BLaER1 (cell line): ENCODE measurements at regions not wholly inside any gene's neighbourhood (a gene's known extent, or its start where the extent isn't known, plus 50 kb on each side); places are given as distances from the start of the nearest gene placed in this dataset.

Experiments
- H3K27ac ChIP-seq: shearing (Covaris generic); formaldehyde crosslinking; 2 replicates; pipeline ENCODE4 v1.8.1; 2022
- H3K27me3 ChIP-seq: shearing (Covaris generic); formaldehyde crosslinking; 2 replicates; pipeline ENCODE4 v1.8.1; 2022
- H3K36me3 ChIP-seq: shearing (Covaris generic); formaldehyde crosslinking; 2 replicates; pipeline ENCODE4 v1.8.1; 2022
- H3K4me1 ChIP-seq: shearing (Covaris generic); formaldehyde crosslinking; 2 replicates; pipeline ENCODE4 v1.8.1; 2022
- H3K4me2 ChIP-seq: shearing (Covaris generic); formaldehyde crosslinking; 2 replicates; pipeline ENCODE4 v1.8.1; 2022
- H3K4me3 ChIP-seq: shearing (Covaris generic); formaldehyde crosslinking; 2 replicates; pipeline ENCODE4 v1.8.1; 2022
- H3K9ac ChIP-seq: shearing (Covaris generic); formaldehyde crosslinking; 2 replicates; pipeline ENCODE4 v1.8.1; 2022
- H3K9me3 ChIP-seq: shearing (Covaris generic); formaldehyde crosslinking; 2 replicates; pipeline ENCODE4 v1.8.1; 2022
- H4K20me1 ChIP-seq: shearing (Covaris generic); formaldehyde crosslinking; 2 replicates; pipeline ENCODE4 v1.8.1; 2022
- Cebpa-rat ChIP-seq: shearing (Covaris generic); IDR thresholded peaks from 2 replicates; pipeline ENCODE4 v1.8.1; 2022

- Histone ChIP-seq H3K27me3 (peaks cover 3% of the 10 kb centered on the region; the same call in 1 of the 2 replicates), H3K27ac (no peak overlapping the region), H3K4me2 (no peak overlapping the region), H3K4me3 (no peak overlapping the region), H3K4me1 (no peaks in the 10 kb centered on the region; the same call in 1 of the 2 replicates), H4K20me1 (no peaks in the 10 kb centered on the region), H3K9ac (no peak overlapping the region), H3K36me3 (no peaks in the 10 kb centered on the region), H3K9me3 (no peaks in the 10 kb centered on the region)
- no peak for TF ChIP-seq Cebpa-rat
Measured at GRCh38 chr16:66291833-66292232, 74.7 kb upstream of the CDH5 start.

DNA sequence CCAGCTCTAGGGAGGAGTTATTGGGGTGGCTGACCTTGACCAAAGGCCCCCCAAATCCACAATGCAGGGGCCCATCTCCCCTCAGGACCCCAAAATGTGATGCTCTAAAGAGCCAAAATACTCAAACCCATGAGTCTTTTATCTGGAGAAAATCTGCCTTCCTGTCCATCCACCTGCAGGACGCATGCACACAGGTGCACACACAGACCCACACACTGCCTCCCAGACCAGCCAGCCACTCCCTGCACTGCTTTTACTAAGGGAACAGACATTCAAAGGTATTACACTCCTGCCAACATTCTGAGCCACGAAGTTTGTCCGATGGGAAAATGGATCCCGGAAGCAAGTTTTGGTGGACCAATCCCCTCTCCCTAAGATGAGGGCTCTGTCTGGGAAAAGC is 76.1 kb upstream of the CDH5 start:
- Histone ChIP-seq H3K4me2 (no peak overlapping the region), H3K4me1 (no peaks in the 10 kb centered on the region; the same call in 1 of the 2 replicates), H3K9me3 (no peaks in the 10 kb centered on the region), H4K20me1 (no peaks in the 10 kb centered on the region), H3K27me3 (no peaks in the 10 kb centered on the region), H3K9ac (no peak overlapping the region), H3K27ac (no peak overlapping the region), H3K36me3 (no peaks in the 10 kb centered on the region), H3K4me3 (no peak overlapping the region)
- TF ChIP-seq Cebpa-rat = no peak

- Histone ChIP-seq H4K20me1 (no peaks in the 10 kb centered on the region), H3K4me2 (no peak overlapping the region), H3K4me3 (no peak overlapping the region), H3K4me1 (no peaks in the 10 kb centered on the region; the same call in 1 of the 2 replicates), H3K9ac (no peak overlapping the region), H3K9me3 (no peaks in the 10 kb centered on the region), H3K27ac (no peak overlapping the region), H3K36me3 (no peaks in the 10 kb centered on the region), H3K27me3 (no peaks in the 10 kb centered on the region)
- no peak for TF ChIP-seq Cebpa-rat
Measured at GRCh38 chr16:66289986-66290385, 76.5 kb upstream of the CDH5 start.

DNA sequence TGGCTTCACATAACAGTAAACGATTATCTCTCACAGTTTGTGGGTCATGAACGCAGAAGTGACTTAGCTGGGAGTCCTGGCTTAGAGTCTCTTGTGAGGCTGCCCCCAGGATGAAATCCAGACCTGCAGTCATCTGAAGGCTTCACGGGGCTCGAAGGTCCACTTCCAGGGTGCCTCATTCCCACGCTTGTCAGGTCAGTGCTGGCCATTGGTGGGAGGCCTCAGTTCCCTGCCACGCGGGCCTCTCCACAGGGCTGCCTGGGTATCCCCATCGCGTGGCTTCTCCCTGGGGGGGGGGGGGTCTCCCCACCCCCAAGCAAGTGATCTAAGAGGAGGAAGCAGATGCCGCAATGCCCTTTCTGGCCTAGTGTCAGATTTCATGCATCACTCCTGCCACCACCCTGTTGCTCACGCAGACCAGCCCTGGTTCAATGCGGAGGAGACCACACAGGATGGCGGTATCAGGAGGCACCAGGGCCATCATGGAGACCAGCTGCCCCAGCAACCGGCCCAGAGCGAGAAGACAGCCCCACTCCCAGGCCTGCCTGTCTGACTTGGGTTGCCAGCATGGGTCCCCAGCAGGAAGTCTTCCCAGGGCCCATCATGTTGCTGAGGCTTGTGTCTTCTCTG is 77.3 kb upstream of the CDH5 start:
- Histone ChIP-seq H3K4me3 (no peak overlapping the region), H3K27me3 (no peaks in the 10 kb centered on the region), H4K20me1 (no peaks in the 10 kb centered on the region), H3K36me3 (no peaks in the 10 kb centered on the region), H3K9me3 (no peaks in the 10 kb centered on the region), H3K9ac (no peak overlapping the region), H3K4me2 (no peak overlapping the region), H3K27ac (no peak overlapping the region), H3K4me1 (no peaks in the 10 kb centered on the region; the same call in 1 of the 2 replicates)
- no peak for TF ChIP-seq Cebpa-rat

GRCh38 chr16:66287926-66288325 is 78.6 kb upstream of the CDH5 start:
- H3K4me1 ChIP-seq = no peaks in the 10 kb centered on the region
- no peak overlapping the region for H3K27ac ChIP-seq
- H4K20me1 ChIP-seq = no peaks in the 10 kb centered on the region
- no peak overlapping the region for H3K4me2 ChIP-seq
- H3K9ac ChIP-seq = no peak overlapping the region
- TF ChIP-seq Cebpa-rat = no peak
- H3K4me3 ChIP-seq = no peak overlapping the region
- no peaks in the 10 kb centered on the region for H3K27me3 ChIP-seq
- H3K9me3 ChIP-seq = no peaks in the 10 kb centered on the region
- H3K36me3 ChIP-seq = no peaks in the 10 kb centered on the region

DNA sequence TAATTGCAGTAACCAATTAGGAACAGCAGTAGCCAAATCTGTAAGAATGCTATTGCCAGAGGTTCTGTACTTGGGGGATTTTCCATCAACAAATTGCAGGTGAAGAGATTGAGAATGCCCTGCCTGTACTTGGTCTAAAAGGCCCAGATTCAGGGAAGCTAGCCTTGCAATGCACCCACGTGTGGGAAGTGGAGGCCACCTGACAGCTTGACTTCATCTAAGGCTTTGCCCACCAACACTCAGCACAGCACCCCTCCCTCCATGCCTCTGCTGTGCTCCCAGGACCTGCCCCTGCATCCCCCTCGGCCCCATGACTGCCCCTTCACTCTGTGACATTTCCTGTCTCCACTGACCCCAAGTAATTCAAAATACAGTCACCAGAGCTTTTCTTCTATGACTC is 79.1 kb upstream of the CDH5 start:
- Histone ChIP-seq H3K27ac (no peak overlapping the region), H3K4me1 (no peaks in the 10 kb centered on the region), H4K20me1 (no peaks in the 10 kb centered on the region), H3K4me2 (no peak overlapping the region), H3K9ac (no peak overlapping the region), H3K36me3 (no peaks in the 10 kb centered on the region), H3K27me3 (no peaks in the 10 kb centered on the region), H3K9me3 (no peaks in the 10 kb centered on the region), H3K4me3 (no peak overlapping the region)
- TF ChIP-seq Cebpa-rat = no peak

DNA sequence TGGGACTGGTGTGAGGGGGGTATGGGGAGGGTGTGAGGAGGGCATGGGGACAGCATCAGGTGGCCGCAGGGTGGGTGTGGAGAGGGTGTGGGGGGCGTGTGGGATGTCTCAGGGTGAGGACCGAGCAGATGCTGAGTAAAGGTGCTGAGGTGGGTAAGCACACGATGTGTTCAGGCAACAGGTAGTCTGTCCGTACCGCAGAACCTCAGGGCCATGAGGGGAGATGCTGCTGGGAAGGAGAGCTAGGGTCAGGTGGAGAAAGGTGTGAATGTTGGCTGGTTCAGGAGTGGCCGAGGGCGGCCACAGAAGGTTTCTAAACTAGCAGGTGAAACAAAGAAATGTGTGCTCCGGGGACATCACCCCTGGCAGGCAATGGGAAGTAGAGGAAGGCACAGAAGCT is 80.0 kb upstream of the CDH5 start:
- Histone ChIP-seq H3K9me3 (no peaks in the 10 kb centered on the region), H4K20me1 (no peaks in the 10 kb centered on the region), H3K27ac (no peak overlapping the region), H3K27me3 (no peaks in the 10 kb centered on the region), H3K36me3 (no peaks in the 10 kb centered on the region), H3K9ac (no peak overlapping the region), H3K4me3 (no peak overlapping the region), H3K4me2 (no peak overlapping the region), H3K4me1 (no peaks in the 10 kb centered on the region)
- TF ChIP-seq Cebpa-rat = no peak

DNA sequence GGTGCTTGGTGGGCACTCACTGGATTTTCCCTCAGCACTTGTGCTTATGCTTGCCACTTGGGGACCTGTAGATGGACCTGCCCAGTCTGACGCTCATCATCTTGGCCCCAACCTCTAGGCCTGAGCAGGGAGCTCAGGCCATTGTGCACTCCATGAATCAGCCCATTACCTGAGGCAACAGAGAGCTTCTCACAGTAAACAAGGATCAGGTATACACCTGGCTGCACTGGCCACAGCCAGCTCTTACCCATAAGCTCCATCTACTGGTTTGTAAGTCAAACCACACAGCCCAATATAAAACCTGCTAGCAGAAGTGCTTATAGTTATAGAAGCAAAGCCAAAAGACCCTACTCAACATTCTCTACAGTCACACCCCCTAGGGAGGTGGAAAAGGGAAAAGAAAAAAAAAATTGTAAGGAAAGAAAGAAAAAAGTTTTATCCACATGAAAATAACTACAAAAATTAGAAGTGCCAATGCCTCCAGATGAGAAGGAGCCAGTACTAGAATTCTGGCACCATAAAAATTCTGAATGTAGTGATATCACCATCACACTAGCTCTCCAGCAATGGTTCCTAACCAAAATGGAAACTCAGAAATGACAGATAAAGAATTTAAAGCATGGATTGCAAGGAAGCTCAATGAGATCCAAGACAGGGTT is 87.8 kb upstream of the CDH5 start:
- H3K27ac ChIP-seq = no peak overlapping the region
- H4K20me1 ChIP-seq = no peaks in the 10 kb centered on the region
- H3K36me3 ChIP-seq = no peaks in the 10 kb centered on the region
- peaks cover 55% of the 10 kb centered on the region for H3K9me3 ChIP-seq
- peaks cover 16% of the 10 kb centered on the region for H3K4me1 ChIP-seq
- H3K4me2 ChIP-seq = no peak overlapping the region
- no peak for TF ChIP-seq Cebpa-rat
- no peaks in the 10 kb centered on the region for H3K27me3 ChIP-seq
- no peak overlapping the region for H3K4me3 ChIP-seq
- no peak overlapping the region for H3K9ac ChIP-seq

DNA sequence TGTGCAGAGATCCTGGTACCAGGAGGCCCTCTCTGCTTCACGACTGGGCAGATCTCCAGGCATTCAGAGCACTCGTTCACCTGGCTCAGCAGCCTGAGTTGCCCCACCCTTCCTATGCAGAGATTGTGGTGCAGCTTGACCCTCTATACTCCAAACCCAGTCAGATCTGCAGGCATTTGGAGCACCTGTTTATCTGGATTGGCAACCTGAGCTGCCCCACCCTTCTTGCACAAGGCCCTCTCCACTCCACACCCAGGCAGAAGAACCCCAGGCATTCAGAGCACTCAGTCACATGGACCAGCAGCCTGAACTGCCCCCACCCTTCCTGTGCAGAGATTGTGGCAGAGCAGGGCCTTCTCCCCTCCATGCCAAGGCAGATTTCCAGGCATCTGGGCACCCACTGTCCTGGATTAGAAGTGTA is 88.4 kb upstream of the CDH5 start:
- no peaks in the 10 kb centered on the region for H3K27me3 ChIP-seq
- H3K4me3 ChIP-seq = no peak overlapping the region
- H4K20me1 ChIP-seq = no peaks in the 10 kb centered on the region
- no peak for TF ChIP-seq Cebpa-rat
- H3K4me2 ChIP-seq = no peak overlapping the region
- H3K27ac ChIP-seq = no peak overlapping the region
- no peaks in the 10 kb centered on the region for H3K36me3 ChIP-seq
- H3K9ac ChIP-seq = no peak overlapping the region
- peaks cover 55% of the 10 kb centered on the region for H3K9me3 ChIP-seq
- peaks cover 18% of the 10 kb centered on the region for H3K4me1 ChIP-seq

- H3K9ac ChIP-seq = no peak overlapping the region
- peaks cover 55% of the 10 kb centered on the region for H3K9me3 ChIP-seq
- H3K4me3 ChIP-seq = no peak overlapping the region
- H3K4me2 ChIP-seq = no peak overlapping the region
- peaks cover 18% of the 10 kb centered on the region for H3K4me1 ChIP-seq
- H4K20me1 ChIP-seq = no peaks in the 10 kb centered on the region
- no peaks in the 10 kb centered on the region for H3K36me3 ChIP-seq
- no peak overlapping the region for H3K27ac ChIP-seq
- no peak for TF ChIP-seq Cebpa-rat
- H3K27me3 ChIP-seq = no peaks in the 10 kb centered on the region
Measured at GRCh38 chr16:66277311-66278070, 89.0 kb upstream of the CDH5 start.
